SK-N-SH treated with all-trans-retinoic acid at 6 μM for 48 hours (cell line): ENCODE measurements at regions not wholly inside any gene's neighbourhood (a gene's known extent, or its start where the extent isn't known, plus 50 kb on each side); places are given as distances from the start of the nearest gene placed in this dataset.

Experiments used
- ATAC-seq: fragments of 200-7000 bp; cut with Tn5 transposase; 3 replicates; pipeline ENCODE4 v1.9.1; 2020; ENCODE audit warnings: mild to moderate bottlenecking, moderate library complexity
- ARNTL ChIP-seq: fragments of 450-650 bp; formaldehyde crosslinking; IDR thresholded peaks from 2 replicates; pipeline ENCODE4 v1.5.0; 2020; ENCODE audit warnings: low read depth, mild to moderate bottlenecking, moderate library complexity, borderline replicate concordance
- BACH2 ChIP-seq: fragments of 250-450 bp; sonication (Bioruptor Pico); IDR thresholded peaks from 2 replicates; pipeline ENCODE4 v1.9.0; 2021; ENCODE audit warnings: mild to moderate bottlenecking, borderline replicate concordance
- ESRRG ChIP-seq: fragments of 250-450 bp; sonication (Bioruptor Pico); IDR thresholded peaks from 2 replicates; pipeline ENCODE4 v1.6.1; 2021; ENCODE audit warnings: mild to moderate bottlenecking
- GLIS3 ChIP-seq: fragments of 250-450 bp; sonication (Bioruptor Pico); IDR thresholded peaks from 2 replicates; pipeline ENCODE4 v1.5.0; 2020; ENCODE audit warnings: mild to moderate bottlenecking, moderate library complexity
- ISL1 ChIP-seq: fragments of 250-450 bp; sonication (Bioruptor Pico); IDR thresholded peaks from 2 replicates; pipeline ENCODE4 v2.1.2; 2022; ENCODE audit warnings: mild to moderate bottlenecking, moderate library complexity
- OSR1 ChIP-seq: fragments of 250-450 bp; sonication (Bioruptor Pico); IDR thresholded peaks from 2 replicates; pipeline ENCODE4 v1.8.0; 2022; ENCODE audit warnings: moderate library complexity, mild to moderate bottlenecking, inconsistent platforms
- RARB ChIP-seq: fragments of 250-450 bp; sonication (Bioruptor Pico); IDR thresholded peaks from 2 replicates; pipeline ENCODE4 v1.8.0; 2021; ENCODE audit warnings: mild to moderate bottlenecking, moderate library complexity
- SNAI2 ChIP-seq: fragments of 250-450 bp; sonication (Bioruptor Pico); IDR thresholded peaks from 2 replicates; pipeline ENCODE4 v1.5.0; 2020; ENCODE audit warnings: mild to moderate bottlenecking, moderate library complexity
- ZC3H10 ChIP-seq: fragments of 250-450 bp; sonication (Bioruptor Pico); IDR thresholded peaks from 2 replicates; pipeline ENCODE4 v1.5.1; 2021; ENCODE audit warnings: mild to moderate bottlenecking, moderate library complexity
- ZFP3 ChIP-seq: fragments of 250-450 bp; sonication (Bioruptor Pico); IDR thresholded peaks from 2 replicates; pipeline ENCODE4 v1.5.0; 2020; ENCODE audit warnings: mild to moderate bottlenecking, moderate library complexity
- ZFP30 ChIP-seq: fragments of 450-650 bp; formaldehyde crosslinking; IDR thresholded peaks from 2 replicates; pipeline ENCODE4 v1.5.0; 2022; ENCODE audit warnings: mild to moderate bottlenecking, moderate library complexity
- ZNF70 ChIP-seq: fragments of 450-650 bp; formaldehyde crosslinking; IDR thresholded peaks from 2 replicates; pipeline ENCODE4 v1.5.0; 2020; ENCODE audit warnings: mild to moderate bottlenecking, moderate library complexity
- ZNF8 ChIP-seq: fragments of 450-650 bp; formaldehyde crosslinking; IDR thresholded peaks from 2 replicates; pipeline ENCODE4 v1.5.0; 2020; ENCODE audit warnings: mild to moderate bottlenecking, moderate library complexity
- TF ChIP-seq, protein P1 (sequence below): fragments of 250-450 bp; sonication (Bioruptor Pico); IDR thresholded peaks from 2 replicates; pipeline ENCODE4 v1.5.1; 2020; ENCODE audit warnings: low read depth, mild to moderate bottlenecking, moderate library complexity
- TF ChIP-seq, protein P2 (sequence below): fragments of 250-450 bp; sonication (Bioruptor Pico); IDR thresholded peaks from 2 replicates; pipeline ENCODE4 v1.5.1; 2021; ENCODE audit warnings: mild to moderate bottlenecking, moderate library complexity
- TF ChIP-seq, protein P3 (sequence below): fragments of 250-450 bp; sonication (Bioruptor Pico); IDR thresholded peaks from 2 replicates; pipeline ENCODE4 v1.8.0; 2020; ENCODE audit warnings: mild to moderate bottlenecking, moderate library complexity, borderline replicate concordance
- TF ChIP-seq, protein P4 (sequence below): fragments of 250-450 bp; sonication (Bioruptor Pico); IDR thresholded peaks from 2 replicates; pipeline ENCODE4 v1.8.0; 2021; ENCODE audit warnings: low read depth, mild to moderate bottlenecking, moderate library complexity, borderline replicate concordance
- TF ChIP-seq, protein P5 (sequence below): fragments of 250-450 bp; sonication (Bioruptor Pico); IDR thresholded peaks from 2 replicates; pipeline ENCODE4 v1.5.0; 2020; ENCODE audit warnings: mild to moderate bottlenecking, moderate library complexity

DNA sequence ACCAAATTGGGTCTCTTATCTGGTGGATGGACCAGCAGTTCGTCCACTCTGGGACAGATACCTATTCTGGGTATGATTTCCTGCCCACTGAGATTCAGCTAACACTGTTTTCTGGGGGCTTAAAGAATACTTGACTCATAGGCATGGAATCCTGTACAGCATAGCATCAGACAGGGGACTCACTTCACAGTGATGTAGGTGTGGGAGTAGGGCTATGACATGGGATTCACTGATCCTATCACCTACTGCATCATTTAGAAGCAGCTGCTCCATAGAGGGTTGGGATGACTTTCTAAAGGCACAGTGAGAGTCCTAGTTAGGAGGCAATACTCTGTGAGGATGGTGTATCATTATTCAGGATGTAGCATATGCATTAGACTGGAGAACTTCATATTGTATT, 74.5 kb upstream of the AHI1 start:
- TF ChIP-seq ZC3H10, result no peak
- TF ChIP-seq ZFP3 (CRISPR knock-in tag), result no peak
- TF ChIP-seq, protein P1, sequence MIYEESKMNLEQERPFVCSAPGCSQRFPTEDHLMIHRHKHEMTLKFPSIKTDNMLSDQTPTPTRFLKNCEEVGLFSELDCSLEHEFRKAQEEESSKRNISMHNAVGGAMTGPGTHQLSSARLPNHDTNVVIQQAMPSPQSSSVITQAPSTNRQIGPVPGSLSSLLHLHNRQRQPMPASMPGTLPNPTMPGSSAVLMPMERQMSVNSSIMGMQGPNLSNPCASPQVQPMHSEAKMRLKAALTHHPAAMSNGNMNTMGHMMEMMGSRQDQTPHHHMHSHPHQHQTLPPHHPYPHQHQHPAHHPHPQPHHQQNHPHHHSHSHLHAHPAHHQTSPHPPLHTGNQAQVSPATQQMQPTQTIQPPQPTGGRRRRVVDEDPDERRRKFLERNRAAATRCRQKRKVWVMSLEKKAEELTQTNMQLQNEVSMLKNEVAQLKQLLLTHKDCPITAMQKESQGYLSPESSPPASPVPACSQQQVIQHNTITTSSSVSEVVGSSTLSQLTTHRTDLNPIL (CRISPR knock-in tag), result no peak
- TF ChIP-seq RARB, result no peak
- no peak for TF ChIP-seq ZNF70 (CRISPR knock-in tag)
- TF ChIP-seq ZFP30 (CRISPR knock-in tag), result no peak
- TF ChIP-seq ISL1 (CRISPR knock-in tag), result no peak
- no peak for TF ChIP-seq ARNTL (CRISPR knock-in tag)
- no peak for ATAC-seq

DNA sequence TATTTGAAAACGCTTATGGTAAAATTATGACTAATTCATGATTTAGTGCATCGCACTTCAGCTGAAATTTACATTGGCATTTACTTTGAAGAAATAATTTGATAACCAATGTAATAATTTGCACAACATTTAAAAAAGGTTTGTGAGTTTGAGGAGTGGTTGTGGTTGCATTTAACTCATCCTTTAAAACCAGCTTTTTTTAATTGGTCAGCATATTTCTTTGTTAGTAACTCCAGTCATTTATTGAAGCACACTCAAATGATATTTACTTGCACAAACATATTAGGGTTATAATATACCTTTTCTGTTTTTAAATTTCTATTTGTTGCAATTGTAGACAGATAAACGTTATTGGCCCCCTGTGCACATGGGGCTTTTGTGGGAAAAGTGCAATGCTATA, 78.1 kb upstream of the AHI1 start:
- no peak for TF ChIP-seq RARB
- no peak for TF ChIP-seq ZNF70 (CRISPR knock-in tag)
- no peak for TF ChIP-seq ESRRG (CRISPR knock-in tag)
- no peak for TF ChIP-seq ZFP30 (CRISPR knock-in tag)
- TF ChIP-seq GLIS3, result no peak
- TF ChIP-seq OSR1 (CRISPR knock-in tag), result no peak
- TF ChIP-seq ZC3H10, result no peak
- no peak for TF ChIP-seq ARNTL (CRISPR knock-in tag)
- TF ChIP-seq, protein P2, sequence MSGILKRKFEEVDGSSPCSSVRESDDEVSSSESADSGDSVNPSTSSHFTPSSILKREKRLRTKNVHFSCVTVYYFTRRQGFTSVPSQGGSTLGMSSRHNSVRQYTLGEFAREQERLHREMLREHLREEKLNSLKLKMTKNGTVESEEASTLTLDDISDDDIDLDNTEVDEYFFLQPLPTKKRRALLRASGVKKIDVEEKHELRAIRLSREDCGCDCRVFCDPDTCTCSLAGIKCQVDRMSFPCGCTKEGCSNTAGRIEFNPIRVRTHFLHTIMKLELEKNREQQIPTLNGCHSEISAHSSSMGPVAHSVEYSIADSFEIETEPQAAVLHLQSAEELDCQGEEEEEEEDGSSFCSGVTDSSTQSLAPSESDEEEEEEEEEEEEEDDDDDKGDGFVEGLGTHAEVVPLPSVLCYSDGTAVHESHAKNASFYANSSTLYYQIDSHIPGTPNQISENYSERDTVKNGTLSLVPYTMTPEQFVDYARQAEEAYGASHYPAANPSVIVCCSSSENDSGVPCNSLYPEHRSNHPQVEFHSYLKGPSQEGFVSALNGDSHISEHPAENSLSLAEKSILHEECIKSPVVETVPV (CRISPR knock-in tag), result no peak
- TF ChIP-seq, protein P1 (CRISPR knock-in tag), result no peak
- no peak for TF ChIP-seq BACH2 (CRISPR knock-in tag)
- TF ChIP-seq, protein P3, sequence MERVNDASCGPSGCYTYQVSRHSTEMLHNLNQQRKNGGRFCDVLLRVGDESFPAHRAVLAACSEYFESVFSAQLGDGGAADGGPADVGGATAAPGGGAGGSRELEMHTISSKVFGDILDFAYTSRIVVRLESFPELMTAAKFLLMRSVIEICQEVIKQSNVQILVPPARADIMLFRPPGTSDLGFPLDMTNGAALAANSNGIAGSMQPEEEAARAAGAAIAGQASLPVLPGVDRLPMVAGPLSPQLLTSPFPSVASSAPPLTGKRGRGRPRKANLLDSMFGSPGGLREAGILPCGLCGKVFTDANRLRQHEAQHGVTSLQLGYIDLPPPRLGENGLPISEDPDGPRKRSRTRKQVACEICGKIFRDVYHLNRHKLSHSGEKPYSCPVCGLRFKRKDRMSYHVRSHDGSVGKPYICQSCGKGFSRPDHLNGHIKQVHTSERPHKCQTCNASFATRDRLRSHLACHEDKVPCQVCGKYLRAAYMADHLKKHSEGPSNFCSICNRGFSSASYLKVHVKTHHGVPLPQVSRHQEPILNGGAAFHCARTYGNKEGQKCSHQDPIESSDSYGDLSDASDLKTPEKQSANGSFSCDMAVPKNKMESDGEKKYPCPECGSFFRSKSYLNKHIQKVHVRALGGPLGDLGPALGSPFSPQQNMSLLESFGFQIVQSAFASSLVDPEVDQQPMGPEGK (CRISPR knock-in tag), result no peak
- no peak for ATAC-seq

DNA sequence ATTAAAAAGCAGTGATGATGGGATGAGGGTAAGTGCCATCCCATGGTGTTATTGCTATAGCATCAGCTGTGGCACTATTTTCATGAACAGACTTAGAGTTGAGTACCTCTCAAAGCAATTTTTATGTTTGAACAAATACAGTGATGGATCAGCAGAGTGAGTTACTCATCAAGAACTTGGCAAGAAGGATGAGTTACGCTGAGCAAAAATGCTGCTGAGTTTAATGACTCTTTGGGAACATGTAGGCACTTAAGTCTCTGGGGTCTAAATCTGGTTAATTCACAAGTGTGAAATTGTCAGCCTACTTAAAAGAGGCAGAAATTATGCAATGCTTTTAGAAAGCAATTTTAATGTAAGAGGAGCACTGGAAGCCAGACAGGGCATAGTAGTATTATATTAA, 78.5 kb upstream of the AHI1 start:
- no peak for ATAC-seq
- no peak for TF ChIP-seq ZC3H10
- TF ChIP-seq OSR1 (CRISPR knock-in tag), result no peak
- TF ChIP-seq ISL1 (CRISPR knock-in tag), result no peak
- TF ChIP-seq ZFP30 (CRISPR knock-in tag), result no peak
- no peak for TF ChIP-seq ZNF70 (CRISPR knock-in tag)
- TF ChIP-seq, protein P4, sequence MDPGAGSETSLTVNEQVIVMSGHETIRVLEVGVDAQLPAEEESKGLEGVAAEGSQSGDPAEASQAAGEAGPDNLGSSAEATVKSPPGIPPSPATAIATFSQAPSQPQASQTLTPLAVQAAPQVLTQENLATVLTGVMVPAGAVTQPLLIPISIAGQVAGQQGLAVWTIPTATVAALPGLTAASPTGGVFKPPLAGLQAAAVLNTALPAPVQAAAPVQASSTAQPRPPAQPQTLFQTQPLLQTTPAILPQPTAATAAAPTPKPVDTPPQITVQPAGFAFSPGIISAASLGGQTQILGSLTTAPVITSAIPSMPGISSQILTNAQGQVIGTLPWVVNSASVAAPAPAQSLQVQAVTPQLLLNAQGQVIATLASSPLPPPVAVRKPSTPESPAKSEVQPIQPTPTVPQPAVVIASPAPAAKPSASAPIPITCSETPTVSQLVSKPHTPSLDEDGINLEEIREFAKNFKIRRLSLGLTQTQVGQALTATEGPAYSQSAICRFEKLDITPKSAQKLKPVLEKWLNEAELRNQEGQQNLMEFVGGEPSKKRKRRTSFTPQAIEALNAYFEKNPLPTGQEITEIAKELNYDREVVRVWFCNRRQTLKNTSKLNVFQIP (CRISPR knock-in tag), result no peak
- no peak for TF ChIP-seq ARNTL (CRISPR knock-in tag)
- TF ChIP-seq ZNF8 (CRISPR knock-in tag), result no peak
- no peak for TF ChIP-seq RARB
- TF ChIP-seq SNAI2 (CRISPR knock-in tag), result no peak
- TF ChIP-seq ESRRG (CRISPR knock-in tag), result no peak
- TF ChIP-seq, protein P5, sequence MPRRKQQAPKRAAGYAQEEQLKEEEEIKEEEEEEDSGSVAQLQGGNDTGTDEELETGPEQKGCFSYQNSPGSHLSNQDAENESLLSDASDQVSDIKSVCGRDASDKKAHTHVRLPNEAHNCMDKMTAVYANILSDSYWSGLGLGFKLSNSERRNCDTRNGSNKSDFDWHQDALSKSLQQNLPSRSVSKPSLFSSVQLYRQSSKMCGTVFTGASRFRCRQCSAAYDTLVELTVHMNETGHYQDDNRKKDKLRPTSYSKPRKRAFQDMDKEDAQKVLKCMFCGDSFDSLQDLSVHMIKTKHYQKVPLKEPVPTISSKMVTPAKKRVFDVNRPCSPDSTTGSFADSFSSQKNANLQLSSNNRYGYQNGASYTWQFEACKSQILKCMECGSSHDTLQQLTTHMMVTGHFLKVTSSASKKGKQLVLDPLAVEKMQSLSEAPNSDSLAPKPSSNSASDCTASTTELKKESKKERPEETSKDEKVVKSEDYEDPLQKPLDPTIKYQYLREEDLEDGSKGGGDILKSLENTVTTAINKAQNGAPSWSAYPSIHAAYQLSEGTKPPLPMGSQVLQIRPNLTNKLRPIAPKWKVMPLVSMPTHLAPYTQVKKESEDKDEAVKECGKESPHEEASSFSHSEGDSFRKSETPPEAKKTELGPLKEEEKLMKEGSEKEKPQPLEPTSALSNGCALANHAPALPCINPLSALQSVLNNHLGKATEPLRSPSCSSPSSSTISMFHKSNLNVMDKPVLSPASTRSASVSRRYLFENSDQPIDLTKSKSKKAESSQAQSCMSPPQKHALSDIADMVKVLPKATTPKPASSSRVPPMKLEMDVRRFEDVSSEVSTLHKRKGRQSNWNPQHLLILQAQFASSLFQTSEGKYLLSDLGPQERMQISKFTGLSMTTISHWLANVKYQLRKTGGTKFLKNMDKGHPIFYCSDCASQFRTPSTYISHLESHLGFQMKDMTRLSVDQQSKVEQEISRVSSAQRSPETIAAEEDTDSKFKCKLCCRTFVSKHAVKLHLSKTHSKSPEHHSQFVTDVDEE (CRISPR knock-in tag), result no peak
- no peak for TF ChIP-seq GLIS3
- TF ChIP-seq, protein P2 (CRISPR knock-in tag), result no peak
